H1 (cell line): ENCODE measurements at regions not wholly inside any gene's neighbourhood (a gene's known extent, or its start where the extent isn't known, plus 50 kb on each side); places are given as distances from the start of the nearest gene placed in this dataset.
"Not testable (repeated sequence)": the region's sequence is repeated elsewhere in the genome, so short reads cannot be mapped to it uniquely, and the experiment has no call there.

Experiments
- CHD1 ChIP-seq: IDR thresholded peaks from 2 replicates; pipeline ENCODE4 v1.6.1; 2012; ENCODE audit warnings: low read depth, low read length, improper control_type of control experiment
- TF ChIP-seq, protein P1 (sequence below), 3 experiments: IDR thresholded peaks; 1 replicate in 2 of 3; 2 replicates in 1 of 3; pipeline versions ENCODE4 v1.5.1 to v1.6.1; 2011; ENCODE audit warnings: low read length in 3 of 3, mild to moderate bottlenecking in 3 of 3, inconsistent platforms in 2 of 3, low read depth in 1 of 3, moderate library complexity in 1 of 3; ENCODE audit not compliant: insufficient read depth in 1 of 3; ENCODE audit errors: control extremely low read depth in 1 of 3

DNA sequence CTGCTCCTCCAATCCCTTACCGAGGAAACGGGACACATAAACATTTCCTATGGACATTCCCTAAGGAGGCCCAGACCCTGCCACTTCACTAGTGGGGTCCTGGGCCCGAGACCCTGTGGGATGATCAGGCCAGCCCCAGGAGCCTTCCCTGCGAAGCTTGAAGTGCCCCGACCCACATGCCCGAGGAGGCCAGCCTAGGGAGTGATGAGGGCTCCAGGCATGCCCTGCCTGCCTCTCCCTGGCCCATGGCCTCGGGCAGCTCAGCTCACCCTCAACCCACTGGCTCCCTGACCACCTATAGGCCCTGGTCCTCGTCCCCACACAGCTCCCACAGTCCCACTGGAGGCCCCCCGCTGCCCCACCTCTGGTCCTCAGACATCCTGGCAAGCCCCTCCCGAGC is 141.8 kb upstream of the FOXD4L5 start:
- TF ChIP-seq, protein P1, sequence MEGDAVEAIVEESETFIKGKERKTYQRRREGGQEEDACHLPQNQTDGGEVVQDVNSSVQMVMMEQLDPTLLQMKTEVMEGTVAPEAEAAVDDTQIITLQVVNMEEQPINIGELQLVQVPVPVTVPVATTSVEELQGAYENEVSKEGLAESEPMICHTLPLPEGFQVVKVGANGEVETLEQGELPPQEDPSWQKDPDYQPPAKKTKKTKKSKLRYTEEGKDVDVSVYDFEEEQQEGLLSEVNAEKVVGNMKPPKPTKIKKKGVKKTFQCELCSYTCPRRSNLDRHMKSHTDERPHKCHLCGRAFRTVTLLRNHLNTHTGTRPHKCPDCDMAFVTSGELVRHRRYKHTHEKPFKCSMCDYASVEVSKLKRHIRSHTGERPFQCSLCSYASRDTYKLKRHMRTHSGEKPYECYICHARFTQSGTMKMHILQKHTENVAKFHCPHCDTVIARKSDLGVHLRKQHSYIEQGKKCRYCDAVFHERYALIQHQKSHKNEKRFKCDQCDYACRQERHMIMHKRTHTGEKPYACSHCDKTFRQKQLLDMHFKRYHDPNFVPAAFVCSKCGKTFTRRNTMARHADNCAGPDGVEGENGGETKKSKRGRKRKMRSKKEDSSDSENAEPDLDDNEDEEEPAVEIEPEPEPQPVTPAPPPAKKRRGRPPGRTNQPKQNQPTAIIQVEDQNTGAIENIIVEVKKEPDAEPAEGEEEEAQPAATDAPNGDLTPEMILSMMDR (IDR thresholded peaks at IDR 0.05; ENCODE audit: control extremely low read depth in 1 of 3, insufficient read depth in 1 of 3, low read depth in 1 of 3, low read length in 3 of 3), result not testable (repeated sequence)
- TF ChIP-seq CHD1, result not testable (repeated sequence)
